Osteocyte (in vitro differentiated cells): ENCODE measurements at regions not wholly inside any gene's neighbourhood (a gene's known extent, or its start where the extent isn't known, plus 50 kb on each side); places are given as distances from the start of the nearest gene placed in this dataset.

ENCODE experiments used
- DNase-seq: peaks from one replicate; pipeline ENCODE4 v3.0.0; 2021; ENCODE audit warnings: mixed read lengths; ENCODE audit not compliant: unreplicated experiment; ENCODE audit errors: extremely low spot score
- H3K27ac Mint-ChIP-seq: one replicate; pipeline ENCODE4 v1.8.0; 2021; ENCODE audit warnings: mild to moderate bottlenecking, mixed read lengths; ENCODE audit not compliant: unreplicated experiment
- H3K27me3 Mint-ChIP-seq: one replicate; pipeline ENCODE4 v1.8.0; 2021; ENCODE audit warnings: mixed read lengths; ENCODE audit not compliant: unreplicated experiment
- H3K36me3 Mint-ChIP-seq: one replicate; pipeline ENCODE4 v1.8.0; 2021; ENCODE audit warnings: mixed read lengths; ENCODE audit not compliant: unreplicated experiment
- H3K4me1 Mint-ChIP-seq: one replicate; pipeline ENCODE4 v1.8.0; 2021; ENCODE audit warnings: mixed read lengths; ENCODE audit not compliant: unreplicated experiment
- H3K4me3 Mint-ChIP-seq: one replicate; pipeline ENCODE4 v1.8.0; 2021; ENCODE audit warnings: mild to moderate bottlenecking, moderate library complexity, mixed read lengths; ENCODE audit not compliant: unreplicated experiment
- H3K9me3 Mint-ChIP-seq: one replicate; pipeline ENCODE4 v1.8.0; 2021; ENCODE audit warnings: mixed read lengths; ENCODE audit not compliant: unreplicated experiment
- TF ChIP-seq, protein P1 (sequence below): fragments of 200-600 bp; sonication (generic); IDR thresholded peaks from 2 replicates; pipeline ENCODE4 v1.5.0; 2021; ENCODE audit warnings: antibody characterized with exemption, mild to moderate bottlenecking, moderate library complexity

DNA sequence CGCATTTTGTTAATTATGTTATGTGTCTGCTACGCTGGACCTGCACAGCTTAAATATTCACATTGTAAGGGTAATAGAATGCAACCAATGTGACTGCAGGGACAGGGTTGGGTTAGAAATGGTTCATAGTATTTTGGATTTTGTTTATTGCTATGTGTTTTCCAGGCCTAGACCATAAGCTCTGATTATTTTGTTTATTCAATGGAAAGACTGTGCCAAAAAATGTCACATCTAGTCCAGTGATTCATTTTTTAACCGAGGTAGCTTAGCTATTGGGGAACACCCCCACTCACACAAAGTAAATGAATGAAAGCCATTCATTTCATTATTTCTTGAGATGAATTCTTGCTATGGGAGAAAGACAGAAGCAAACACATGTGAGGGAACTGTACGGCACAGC lies 516.5 kb upstream of the ANKRD30A start:
- H3K4me3 Mint-ChIP-seq: no peak overlapping the region
- no peaks in the 10 kb centered on the region for H3K36me3 Mint-ChIP-seq
- no peaks in the 10 kb centered on the region for H3K27me3 Mint-ChIP-seq
- DNase-seq: no peak
- TF ChIP-seq, protein P1, sequence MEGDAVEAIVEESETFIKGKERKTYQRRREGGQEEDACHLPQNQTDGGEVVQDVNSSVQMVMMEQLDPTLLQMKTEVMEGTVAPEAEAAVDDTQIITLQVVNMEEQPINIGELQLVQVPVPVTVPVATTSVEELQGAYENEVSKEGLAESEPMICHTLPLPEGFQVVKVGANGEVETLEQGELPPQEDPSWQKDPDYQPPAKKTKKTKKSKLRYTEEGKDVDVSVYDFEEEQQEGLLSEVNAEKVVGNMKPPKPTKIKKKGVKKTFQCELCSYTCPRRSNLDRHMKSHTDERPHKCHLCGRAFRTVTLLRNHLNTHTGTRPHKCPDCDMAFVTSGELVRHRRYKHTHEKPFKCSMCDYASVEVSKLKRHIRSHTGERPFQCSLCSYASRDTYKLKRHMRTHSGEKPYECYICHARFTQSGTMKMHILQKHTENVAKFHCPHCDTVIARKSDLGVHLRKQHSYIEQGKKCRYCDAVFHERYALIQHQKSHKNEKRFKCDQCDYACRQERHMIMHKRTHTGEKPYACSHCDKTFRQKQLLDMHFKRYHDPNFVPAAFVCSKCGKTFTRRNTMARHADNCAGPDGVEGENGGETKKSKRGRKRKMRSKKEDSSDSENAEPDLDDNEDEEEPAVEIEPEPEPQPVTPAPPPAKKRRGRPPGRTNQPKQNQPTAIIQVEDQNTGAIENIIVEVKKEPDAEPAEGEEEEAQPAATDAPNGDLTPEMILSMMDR: no peak
- H3K9me3 Mint-ChIP-seq: no peaks in the 10 kb centered on the region
- peak overlapping the region; percentile 58 for H3K27ac Mint-ChIP-seq
- peaks cover 37% of the 10 kb centered on the region for H3K4me1 Mint-ChIP-seq

DNA sequence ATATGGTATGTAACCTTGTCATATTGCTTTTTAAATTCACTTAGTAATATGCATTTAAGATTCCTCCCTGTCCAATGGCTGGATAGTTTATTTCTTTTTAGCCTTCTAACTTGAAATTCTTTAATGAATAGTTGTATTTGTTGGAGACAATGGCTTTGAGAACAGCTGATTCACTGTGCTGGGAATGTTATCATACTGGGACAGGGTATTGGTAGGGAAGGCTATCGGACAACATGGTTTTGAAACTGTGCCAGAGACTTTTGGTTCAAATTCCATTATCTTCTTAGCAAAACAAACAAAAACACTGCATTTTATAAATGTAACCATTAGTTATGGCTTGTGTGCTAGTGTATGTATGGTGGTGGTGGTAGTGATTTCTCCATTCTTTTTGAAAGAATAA lies 517.1 kb upstream of the ANKRD30A start:
- Mint-ChIP-seq H3K4me1 (peaks cover 35% of the 10 kb centered on the region), H3K9me3 (no peaks in the 10 kb centered on the region), H3K36me3 (no peaks in the 10 kb centered on the region), H3K4me3 (no peak overlapping the region), H3K27ac (peak overlapping the region; percentile 17), H3K27me3 (no peaks in the 10 kb centered on the region)
- DNase-seq: no peak
- TF ChIP-seq, protein P1: no peak

DNA sequence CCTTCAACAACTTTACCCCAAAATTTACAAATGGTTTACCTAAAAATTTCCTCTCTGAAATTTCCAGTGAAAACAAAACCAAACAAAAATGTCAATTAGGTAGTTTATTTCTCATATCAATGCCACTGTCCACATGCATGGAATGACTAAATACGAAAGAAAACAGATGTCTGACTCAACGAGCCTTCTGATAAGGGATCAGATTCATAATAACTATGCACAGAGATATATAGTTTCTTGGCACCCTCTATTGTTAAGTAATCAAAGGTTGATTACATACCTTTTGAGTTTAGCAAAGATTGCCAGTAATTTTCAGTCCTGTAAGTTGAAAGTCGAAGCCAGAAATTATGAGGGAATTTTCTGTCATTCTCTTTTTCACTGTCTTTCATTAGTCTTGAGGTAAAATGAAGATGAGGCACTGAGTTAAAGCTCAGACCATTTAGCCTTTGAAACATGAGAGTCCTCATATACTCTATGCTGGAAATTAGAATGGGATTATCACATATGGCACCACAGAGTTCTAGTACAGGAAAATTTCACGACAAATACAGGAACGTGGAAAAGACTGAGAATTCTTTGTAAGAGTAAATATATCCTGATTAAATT lies 519.1 kb upstream of the ANKRD30A start:
- Mint-ChIP-seq H3K27me3 (no peaks in the 10 kb centered on the region), H3K4me3 (no peak overlapping the region), H3K36me3 (no peaks in the 10 kb centered on the region), H3K9me3 (no peaks in the 10 kb centered on the region), H3K4me1 (peaks cover 44% of the 10 kb centered on the region), H3K27ac (no peak overlapping the region)
- no peak for DNase-seq
- TF ChIP-seq, protein P1: no peak

DNA sequence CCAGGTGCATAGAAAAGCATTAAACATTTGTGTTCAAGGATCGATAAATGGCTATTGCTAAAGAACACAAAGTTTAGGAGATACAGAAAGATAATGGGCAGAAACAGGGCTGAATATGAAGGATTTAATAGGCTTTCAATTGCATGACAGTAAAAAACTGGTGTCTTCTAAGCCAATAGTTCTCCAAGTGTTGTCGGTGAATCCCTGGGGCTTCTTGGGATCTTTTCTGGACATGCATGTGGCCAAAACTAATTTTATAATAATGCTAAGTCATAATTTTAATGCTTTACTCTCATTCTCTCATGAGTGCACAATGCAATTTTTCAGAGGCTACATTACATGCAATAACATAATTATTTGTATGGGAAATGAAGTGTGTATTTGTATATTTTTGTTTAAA lies 521.1 kb upstream of the ANKRD30A start:
- no peak for DNase-seq
- H3K27ac Mint-ChIP-seq: no peak overlapping the region
- no peaks in the 10 kb centered on the region for H3K9me3 Mint-ChIP-seq
- no peaks in the 10 kb centered on the region for H3K27me3 Mint-ChIP-seq
- H3K4me1 Mint-ChIP-seq: peaks cover 37% of the 10 kb centered on the region
- no peak overlapping the region for H3K4me3 Mint-ChIP-seq
- no peaks in the 10 kb centered on the region for H3K36me3 Mint-ChIP-seq
- TF ChIP-seq, protein P1: no peak

DNA sequence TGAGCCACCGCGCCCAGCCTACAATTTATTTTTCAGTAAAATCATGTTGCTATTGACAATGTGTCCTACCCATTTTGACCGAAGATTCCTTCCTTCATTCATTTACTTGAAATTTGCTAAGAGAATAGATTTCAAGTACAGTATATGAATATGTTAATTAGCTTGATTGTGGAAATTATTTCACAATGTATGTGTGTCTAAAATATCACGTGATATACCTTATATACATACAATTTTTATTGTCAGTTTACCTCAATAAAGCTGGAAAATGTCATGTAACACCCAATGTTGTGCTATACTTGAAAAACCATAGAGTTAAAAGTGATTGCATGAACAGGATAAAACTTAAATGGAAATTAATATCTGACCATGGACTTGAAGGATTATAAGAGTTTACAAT lies 521.7 kb upstream of the ANKRD30A start:
- H3K27me3 Mint-ChIP-seq: no peaks in the 10 kb centered on the region
- H3K36me3 Mint-ChIP-seq: no peaks in the 10 kb centered on the region
- no peak overlapping the region for H3K4me3 Mint-ChIP-seq
- H3K27ac Mint-ChIP-seq: no peak overlapping the region
- no peaks in the 10 kb centered on the region for H3K9me3 Mint-ChIP-seq
- TF ChIP-seq, protein P1: no peak
- no peak for DNase-seq
- H3K4me1 Mint-ChIP-seq: peaks cover 31% of the 10 kb centered on the region
